Spleen (tissue), 11 donors: ENCODE measurements at regions not wholly inside any gene's neighbourhood (a gene's known extent, or its start where the extent isn't known, plus 50 kb on each side); places are given as distances from the start of the nearest gene placed in this dataset.

Source experiments
- DNase-seq: peaks from one replicate; pipeline ENCODE4 v3.0.0-alpha.2; 2020
- H3K27ac ChIP-seq, 8 donors: fragments of 200-600 bp; sonication (generic) in 7 of 8; 1 replicate in 4 of 8; 2 replicates in 4 of 8; pipeline versions ENCODE4 v1.5.0 to v1.8.0; 2016 to 2021; ENCODE audit warnings: inconsistent platforms in 4 of 8, mild to moderate bottlenecking in 4 of 8, moderate library complexity in 1 of 8
- H3K27me3 ChIP-seq, 7 donors: fragments of 200-600 bp; sonication (generic) in 6 of 7; replicated peaks in 1 of 7; 1 replicate in 4 of 7; 2 replicates in 3 of 7; pipeline versions ENCODE4 v1.5.0 to v1.8.0; 2016 to 2021; ENCODE audit warnings: inconsistent platforms in 3 of 7, mild to moderate bottlenecking in 1 of 7
- H3K36me3 ChIP-seq, 6 donors: fragments of 200-600 bp; sonication (generic) in 5 of 6; 1 replicate in 4 of 6; 2 replicates in 2 of 6; pipeline versions ENCODE4 v1.5.0 to v1.8.0; 2016 to 2021; ENCODE audit warnings: inconsistent platforms in 2 of 6
- H3K4me1 ChIP-seq, 6 donors: fragments of 200-600 bp; sonication (generic) in 5 of 6; 1 replicate in 3 of 6; 2 replicates in 3 of 6; pipeline versions ENCODE4 v1.5.0 to v1.8.0; 2016 to 2021; ENCODE audit warnings: inconsistent platforms in 3 of 6
- H3K4me3 ChIP-seq, 8 donors: fragments of 200-600 bp; sonication (generic) in 7 of 8; 1 replicate in 4 of 8; 2 replicates in 4 of 8; pipeline versions ENCODE4 v1.5.0 to v1.8.0; 2016 to 2021; ENCODE audit warnings: inconsistent platforms in 4 of 8, mild to moderate bottlenecking in 4 of 8, moderate library complexity in 2 of 8
- H3K9me3 ChIP-seq, 8 donors: fragments of 200-600 bp; sonication (generic) in 7 of 8; 1 replicate in 4 of 8; 2 replicates in 4 of 8; pipeline versions ENCODE4 v1.5.0 to v1.8.0; 2016 to 2021; ENCODE audit warnings: inconsistent platforms in 4 of 8
- CTCF ChIP-seq, 11 experiments: fragments of 200-600 bp in 7 of 11; fragments of 450-650 bp in 4 of 11; sonication (generic) in 4 of 11; IDR thresholded peaks in 8 of 11; conservative IDR thresholded peaks in 3 of 11; 1 replicate in 7 of 11; 2 replicates in 4 of 11; pipeline versions ENCODE4 v1.4.0 to v1.8.0; 2016 to 2021; ENCODE audit warnings: antibody characterized with exemption in 11 of 11, inconsistent platforms in 4 of 11, mild to moderate bottlenecking in 1 of 11
- POLR2A ChIP-seq, 3 donors: fragments of 450-650 bp; IDR thresholded peaks; one replicate each; pipeline ENCODE4 v1.5.1; 2017; ENCODE audit warnings: antibody characterized with exemption in 3 of 3, mild to moderate bottlenecking in 1 of 3
- POLR2AphosphoS5 ChIP-seq, 3 donors: sonication (generic); formaldehyde crosslinking; IDR thresholded peaks; one replicate each; pipeline ENCODE4 v1.5.1; 2017; ENCODE audit warnings: antibody characterized with exemption in 3 of 3
- WGBS, 5 donors: extraction: QIAGEN DNeasy Blood & Tissue Kit in 3 of 5; methylation state at CpG; one replicate each; pipeline versions ENCODE4 v1.1.5 to v1.1.7; 2013 to 2018; 5-methylcytosine and 5-hydroxymethylcytosine counted together
- intact Hi-C: fragments of 100-400 bp; cut with DNase I; formaldehyde crosslinking; loops from one replicate; pipeline ENCODE4 v1.15.0; 2023; ENCODE audit warnings: low total_unique reads
- donor health status: healthy with polysubstance abuse.
- donor health status: DM: no; HTN: no; CAD: no; lungs with moderate emphysema.
- donor health status: DM: no; HTN: no; CAD: no.
- donor health status: Bipolar disorder and iron deficiency.
- donor health status: healthy.
- donor health status: DM: no; HTN: no; CAD: no.
- donor health status: DM: yes; HTN: yes; CAD: no.

GRCh38 chr19:31908496-31909225, 436.7 kb upstream of the ZNF507 start:
- peaks cover 0 to 6% (median 0%) of the 10 kb centered on the region in 8 donors for H3K9me3 ChIP-seq
- H3K27me3 ChIP-seq, result no peaks in the 10 kb centered on the region
- 36 to 49% (median 40%) methylated on average over 7 to 10 of the region's 10 CpGs for WGBS, 5 donors
- H3K27ac ChIP-seq, result peak overlapping the region; percentile 1 to 75 (median 51)
- DNase-seq, result no peak
- peak overlapping the region in 4 of 8 donors; percentile 2 to 43 (median 18) for H3K4me3 ChIP-seq
- no peaks in the 10 kb centered on the region for H3K36me3 ChIP-seq
- intact Hi-C loops, result no loop called here
- peaks cover 0 to 8% (median 3%) of the 10 kb centered on the region in 6 donors for H3K4me1 ChIP-seq
- no peak for TF ChIP-seq POLR2AphosphoS5 (IDR thresholded peaks at IDR 0.05)
- no peak for TF ChIP-seq POLR2A (IDR thresholded peaks at IDR 0.05)
- no peak for TF ChIP-seq CTCF (IDR thresholded peaks at IDR 0.05 in 8 of 11, conservative IDR thresholded peaks at IDR 0.05 in 3 of 11)

- no peaks in the 10 kb centered on the region for H3K36me3 ChIP-seq
- peak overlapping the region in 5 of 8 donors; percentile 8 to 69 (median 54) for H3K27ac ChIP-seq
- intact Hi-C loops, result no loop called here
- H3K4me1 ChIP-seq, result peaks cover 0 to 7% (median 3%) of the 10 kb centered on the region in 6 donors
- no peaks in the 10 kb centered on the region for H3K9me3 ChIP-seq
- no peak for DNase-seq
- TF ChIP-seq POLR2A (IDR thresholded peaks at IDR 0.05) (no peak), CTCF (IDR thresholded peaks at IDR 0.05 in 8 of 11, conservative IDR thresholded peaks at IDR 0.05 in 3 of 11) (no peak), POLR2AphosphoS5 (IDR thresholded peaks at IDR 0.05) (peak in 2 of 3 donors; percentile 33 to 55)
- peak overlapping the region in 2 of 8 donors; percentile 34 to 43 for H3K4me3 ChIP-seq
- no peaks in the 10 kb centered on the region for H3K27me3 ChIP-seq
- WGBS, 5 donors, result 64 to 85% (median 79%) methylated on average over 6 of the region's 6 CpGs
Observed at GRCh38 chr19:31910224-31910623, 435.2 kb upstream of the ZNF507 start.

GRCh38 chr19:31911577-31911976, 433.8 kb upstream of the ZNF507 start:
- Histone ChIP-seq H3K4me3 (no peak overlapping the region), H3K36me3 (no peaks in the 10 kb centered on the region), H3K4me1 (no peaks in the 10 kb centered on the region), H3K27ac (no peak overlapping the region), H3K9me3 (no peaks in the 10 kb centered on the region), H3K27me3 (no peaks in the 10 kb centered on the region)
- TF ChIP-seq POLR2AphosphoS5 (IDR thresholded peaks at IDR 0.05), result no peak
- TF ChIP-seq POLR2A (IDR thresholded peaks at IDR 0.05), result no peak
- no peak for TF ChIP-seq CTCF (IDR thresholded peaks at IDR 0.05 in 8 of 11, conservative IDR thresholded peaks at IDR 0.05 in 3 of 11)
- intact Hi-C loops, result no loop called here
- no peak for DNase-seq
- 84 to 92% (median 87%) methylated on average over 6 of the region's 6 CpGs for WGBS, 5 donors

GRCh38 chr19:31913103-31913661, 432.2 kb upstream of the ZNF507 start:
- Histone ChIP-seq H3K9me3 (no peaks in the 10 kb centered on the region), H3K4me3 (no peak overlapping the region), H3K36me3 (no peaks in the 10 kb centered on the region), H3K27me3 (no peaks in the 10 kb centered on the region), H3K4me1 (no peaks in the 10 kb centered on the region), H3K27ac (no peak overlapping the region)
- TF ChIP-seq POLR2A (IDR thresholded peaks at IDR 0.05), result no peak
- no peak for TF ChIP-seq POLR2AphosphoS5 (IDR thresholded peaks at IDR 0.05)
- TF ChIP-seq CTCF (IDR thresholded peaks at IDR 0.05 in 8 of 11, conservative IDR thresholded peaks at IDR 0.05 in 3 of 11), result no peak
- WGBS, 5 donors, result 75 to 83% (median 80%) methylated on average over 7 of the region's 7 CpGs
- no peak for DNase-seq
- intact Hi-C loops, result no loop called here
